ENCODE measurements at regions not wholly inside any gene's neighbourhood (a gene's known extent, or its start where the extent isn't known, plus 50 kb on each side); places are given as distances from the start of the nearest gene placed in this dataset.

GRCh38 chr6:14676977-14677781, 559.6 kb downstream of the CD83 start:
- no peak for DNase-seq (ENCODE audit: low read depth)
- no peak for TF ChIP-seq CTCF (IDR thresholded peaks at IDR 0.05; ENCODE audit: control insufficient read depth, insufficient read depth, low read depth, low read length, missing control alignments)
- H3K4me3 ChIP-seq (ENCODE audit: control insufficient read depth, low read depth, low read length): no peak overlapping the region

- TF ChIP-seq CTCF (IDR thresholded peaks at IDR 0.05; ENCODE audit: control insufficient read depth, insufficient read depth, low read depth, low read length, missing control alignments): no peak
- no peak for DNase-seq (ENCODE audit: low read depth)
- no peak overlapping the region for H3K4me3 ChIP-seq (ENCODE audit: control insufficient read depth, low read depth, low read length)
Observed at GRCh38 chr6:14681699-14682487, 564.0 kb upstream of the JARID2 start.

GRCh38 chr6:14682812-14683211, 563.1 kb upstream of the JARID2 start:
- no peak for TF ChIP-seq CTCF (IDR thresholded peaks at IDR 0.05; ENCODE audit: control insufficient read depth, insufficient read depth, low read depth, low read length, missing control alignments)
- DNase-seq (ENCODE audit: low read depth): peak; percentile 46
- H3K4me3 ChIP-seq (ENCODE audit: control insufficient read depth, low read depth, low read length): no peak overlapping the region

GRCh38 chr6:14689639-14690038, 556.2 kb upstream of the JARID2 start:
- DNase-seq (ENCODE audit: low read depth): no peak
- H3K4me3 ChIP-seq (ENCODE audit: control insufficient read depth, low read depth, low read length): no peak overlapping the region
- no peak for TF ChIP-seq CTCF (IDR thresholded peaks at IDR 0.05; ENCODE audit: control insufficient read depth, insufficient read depth, low read depth, low read length, missing control alignments)

GRCh38 chr6:14690120-14691056, 555.5 kb upstream of the JARID2 start:
- TF ChIP-seq CTCF (IDR thresholded peaks at IDR 0.05; ENCODE audit: control insufficient read depth, insufficient read depth, low read depth, low read length, missing control alignments): no peak
- no peak overlapping the region for H3K4me3 ChIP-seq (ENCODE audit: control insufficient read depth, low read depth, low read length)
- DNase-seq (ENCODE audit: low read depth): no peak

- DNase-seq (ENCODE audit: low read depth): no peak
- H3K4me3 ChIP-seq (ENCODE audit: control insufficient read depth, low read depth, low read length): no peak overlapping the region
- no peak for TF ChIP-seq CTCF (IDR thresholded peaks at IDR 0.05; ENCODE audit: control insufficient read depth, insufficient read depth, low read depth, low read length, missing control alignments)
Observed at GRCh38 chr6:14692208-14692607, 553.7 kb upstream of the JARID2 start.
